Liver (tissue), 3 donors: ENCODE measurements at regions not wholly inside any gene's neighbourhood (a gene's known extent, or its start where the extent isn't known, plus 50 kb on each side); places are given as distances from the start of the nearest gene placed in this dataset.

ENCODE experiments used
- CTCF ChIP-seq: fragments of 150-350 bp; IDR thresholded peaks from 2 replicates; pipeline ENCODE4 v1.5.1; 2017; ENCODE audit warnings: improper control_type of control experiment, low read depth, low read length; ENCODE audit not compliant: missing input control
- FOXA1 ChIP-seq: IDR thresholded peaks from 2 replicates; pipeline ENCODE4 v1.6.1; 2016; ENCODE audit warnings: antibody characterized with exemption
- JUND ChIP-seq, 2 donors: IDR thresholded peaks; 2 replicates each; pipeline ENCODE4 v1.6.1; 2016; ENCODE audit warnings: antibody characterized with exemption in 2 of 2
- MAX ChIP-seq: IDR thresholded peaks from 2 replicates; pipeline ENCODE4 v1.6.1; 2016; ENCODE audit warnings: antibody characterized with exemption
- RAD21 ChIP-seq, 2 donors: IDR thresholded peaks; 2 replicates each; pipeline ENCODE4 v1.6.1; 2016; ENCODE audit warnings: antibody characterized with exemption in 2 of 2, mild to moderate bottlenecking in 2 of 2
- TAF1 ChIP-seq: conservative IDR thresholded peaks from 2 replicates; pipeline ENCODE4 v1.6.1; 2016; ENCODE audit warnings: antibody characterized with exemption, mild to moderate bottlenecking
- YY1 ChIP-seq: IDR thresholded peaks from 2 replicates; pipeline ENCODE4 v1.6.1; 2016; ENCODE audit warnings: antibody characterized with exemption, mild to moderate bottlenecking
- ZBTB33 ChIP-seq: IDR thresholded peaks from 2 replicates; pipeline ENCODE4 v1.6.1; 2016; ENCODE audit warnings: antibody characterized with exemption
- TF ChIP-seq, protein P1 (sequence below): IDR thresholded peaks from 2 replicates; pipeline ENCODE4 v1.6.1; 2016; ENCODE audit warnings: antibody characterized with exemption, mild to moderate bottlenecking
- donor health status: healthy.
- donor health status: healthy.

- TF ChIP-seq CTCF (no peak), FOXA1 (no peak), ZBTB33 (no peak), MAX (no peak), JUND (IDR thresholded peaks at IDR 0.05) (no peak), TAF1 (no peak), YY1 (no peak), RAD21 (IDR thresholded peaks at IDR 0.05) (no peak)
- TF ChIP-seq, protein P1, sequence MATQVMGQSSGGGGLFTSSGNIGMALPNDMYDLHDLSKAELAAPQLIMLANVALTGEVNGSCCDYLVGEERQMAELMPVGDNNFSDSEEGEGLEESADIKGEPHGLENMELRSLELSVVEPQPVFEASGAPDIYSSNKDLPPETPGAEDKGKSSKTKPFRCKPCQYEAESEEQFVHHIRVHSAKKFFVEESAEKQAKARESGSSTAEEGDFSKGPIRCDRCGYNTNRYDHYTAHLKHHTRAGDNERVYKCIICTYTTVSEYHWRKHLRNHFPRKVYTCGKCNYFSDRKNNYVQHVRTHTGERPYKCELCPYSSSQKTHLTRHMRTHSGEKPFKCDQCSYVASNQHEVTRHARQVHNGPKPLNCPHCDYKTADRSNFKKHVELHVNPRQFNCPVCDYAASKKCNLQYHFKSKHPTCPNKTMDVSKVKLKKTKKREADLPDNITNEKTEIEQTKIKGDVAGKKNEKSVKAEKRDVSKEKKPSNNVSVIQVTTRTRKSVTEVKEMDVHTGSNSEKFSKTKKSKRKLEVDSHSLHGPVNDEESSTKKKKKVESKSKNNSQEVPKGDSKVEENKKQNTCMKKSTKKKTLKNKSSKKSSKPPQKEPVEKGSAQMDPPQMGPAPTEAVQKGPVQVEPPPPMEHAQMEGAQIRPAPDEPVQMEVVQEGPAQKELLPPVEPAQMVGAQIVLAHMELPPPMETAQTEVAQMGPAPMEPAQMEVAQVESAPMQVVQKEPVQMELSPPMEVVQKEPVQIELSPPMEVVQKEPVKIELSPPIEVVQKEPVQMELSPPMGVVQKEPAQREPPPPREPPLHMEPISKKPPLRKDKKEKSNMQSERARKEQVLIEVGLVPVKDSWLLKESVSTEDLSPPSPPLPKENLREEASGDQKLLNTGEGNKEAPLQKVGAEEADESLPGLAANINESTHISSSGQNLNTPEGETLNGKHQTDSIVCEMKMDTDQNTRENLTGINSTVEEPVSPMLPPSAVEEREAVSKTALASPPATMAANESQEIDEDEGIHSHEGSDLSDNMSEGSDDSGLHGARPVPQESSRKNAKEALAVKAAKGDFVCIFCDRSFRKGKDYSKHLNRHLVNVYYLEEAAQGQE, result no peak
Measured at GRCh38 chr20:50270034-50270395, 79.4 kb downstream of the CEBPB start.
